ENCODE measurements at regions not wholly inside any gene's neighbourhood (a gene's known extent, or its start where the extent isn't known, plus 50 kb on each side); places are given as distances from the start of the nearest gene placed in this dataset.
A peak's percentile ranks its signal among the peaks of the same experiment; 100 is the strongest.
"Not testable (repeated sequence)": the region's sequence is repeated elsewhere in the genome, so short reads cannot be mapped to it uniquely, and the experiment has no call there.

DNA sequence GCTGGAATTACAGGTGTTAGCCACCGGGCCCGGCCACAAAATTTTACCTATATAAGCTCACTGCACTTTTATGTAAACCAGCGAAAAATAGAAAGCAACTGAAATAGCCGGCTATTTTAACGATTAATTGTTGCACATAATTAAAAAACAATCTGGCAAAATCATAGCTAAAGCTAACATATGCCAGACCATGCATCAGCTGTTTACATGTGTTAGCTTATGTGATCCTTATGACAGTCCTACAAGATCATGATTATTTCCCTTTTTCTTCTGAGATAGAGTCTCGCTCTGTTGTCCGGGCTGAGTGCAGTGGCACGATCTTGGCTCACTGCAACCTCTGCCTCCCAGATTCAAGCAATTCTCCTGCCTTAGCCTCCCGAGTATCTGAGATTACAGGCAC, 157.0 kb downstream of the ZFP64 start:
- no peaks in the 10 kb centered on the region for H3K27me3 ChIP-seq (replicated peaks; ENCODE audit: insufficient read depth)
- no peak overlapping the region for H3K27ac ChIP-seq
- H3K4me1 ChIP-seq (ENCODE audit: control insufficient read depth in 1 of 2, low read depth in 2 of 2) = peaks cover 5 to 8% of the 10 kb centered on the region in 2 donors
- DNase-seq (ENCODE audit: low spot score) = no peak
- TF ChIP-seq, protein P1, sequence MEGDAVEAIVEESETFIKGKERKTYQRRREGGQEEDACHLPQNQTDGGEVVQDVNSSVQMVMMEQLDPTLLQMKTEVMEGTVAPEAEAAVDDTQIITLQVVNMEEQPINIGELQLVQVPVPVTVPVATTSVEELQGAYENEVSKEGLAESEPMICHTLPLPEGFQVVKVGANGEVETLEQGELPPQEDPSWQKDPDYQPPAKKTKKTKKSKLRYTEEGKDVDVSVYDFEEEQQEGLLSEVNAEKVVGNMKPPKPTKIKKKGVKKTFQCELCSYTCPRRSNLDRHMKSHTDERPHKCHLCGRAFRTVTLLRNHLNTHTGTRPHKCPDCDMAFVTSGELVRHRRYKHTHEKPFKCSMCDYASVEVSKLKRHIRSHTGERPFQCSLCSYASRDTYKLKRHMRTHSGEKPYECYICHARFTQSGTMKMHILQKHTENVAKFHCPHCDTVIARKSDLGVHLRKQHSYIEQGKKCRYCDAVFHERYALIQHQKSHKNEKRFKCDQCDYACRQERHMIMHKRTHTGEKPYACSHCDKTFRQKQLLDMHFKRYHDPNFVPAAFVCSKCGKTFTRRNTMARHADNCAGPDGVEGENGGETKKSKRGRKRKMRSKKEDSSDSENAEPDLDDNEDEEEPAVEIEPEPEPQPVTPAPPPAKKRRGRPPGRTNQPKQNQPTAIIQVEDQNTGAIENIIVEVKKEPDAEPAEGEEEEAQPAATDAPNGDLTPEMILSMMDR (IDR thresholded peaks at IDR 0.05) = no peak
- H3K36me3 ChIP-seq = no peaks in the 10 kb centered on the region
- no peaks in the 10 kb centered on the region for H3K9me3 ChIP-seq
- ATAC-seq (ENCODE audit: insufficient number of reproducible peaks, low FRiP score, low read depth) = no peak
- no peak overlapping the region for H3K4me3 ChIP-seq

GRCh38 chr20:52033313-52033712, 158.3 kb downstream of the ZFP64 start:
- peaks cover 5 to 8% of the 10 kb centered on the region in 2 donors for H3K4me1 ChIP-seq (ENCODE audit: control insufficient read depth in 1 of 2, low read depth in 2 of 2)
- no peaks in the 10 kb centered on the region for H3K27me3 ChIP-seq (replicated peaks; ENCODE audit: insufficient read depth)
- no peak overlapping the region for H3K27ac ChIP-seq
- H3K9me3 ChIP-seq = no peaks in the 10 kb centered on the region
- no peak for DNase-seq (ENCODE audit: low spot score)
- no peaks in the 10 kb centered on the region for H3K36me3 ChIP-seq
- ATAC-seq (ENCODE audit: insufficient number of reproducible peaks, low FRiP score, low read depth) = no peak
- H3K4me3 ChIP-seq = no peak overlapping the region
- TF ChIP-seq, protein P1 (IDR thresholded peaks at IDR 0.05) = no peak

GRCh38 chr20:52032304-52032683, 159.3 kb downstream of the ZFP64 start:
- H3K27me3 ChIP-seq (replicated peaks; ENCODE audit: insufficient read depth); H3K27ac ChIP-seq; H3K9me3 ChIP-seq: not testable (repeated sequence)

GRCh38 chr20:52031563-52032303, 159.8 kb downstream of the ZFP64 start:
- no peaks in the 10 kb centered on the region for H3K9me3 ChIP-seq
- H3K4me1 ChIP-seq (ENCODE audit: control insufficient read depth in 1 of 2, low read depth in 2 of 2) = peaks cover 5 to 8% of the 10 kb centered on the region in 2 donors
- DNase-seq (ENCODE audit: low spot score) (no peak), ATAC-seq (ENCODE audit: insufficient number of reproducible peaks, low FRiP score, low read depth) (no peak)
- H3K27me3 ChIP-seq (replicated peaks; ENCODE audit: insufficient read depth) = no peaks in the 10 kb centered on the region
- peak overlapping the region; percentile 46 for H3K4me3 ChIP-seq
- no peaks in the 10 kb centered on the region for H3K36me3 ChIP-seq
- no peak overlapping the region for H3K27ac ChIP-seq
- TF ChIP-seq, protein P1 (IDR thresholded peaks at IDR 0.05) = no peak

More at GRCh38 chr20:52032304-52032683, 159.3 kb downstream of the ZFP64 start:
- not testable (repeated sequence) for H3K36me3 ChIP-seq; H3K4me1 ChIP-seq (ENCODE audit: control insufficient read depth in 1 of 2, low read depth in 2 of 2); DNase-seq (ENCODE audit: low spot score); H3K4me3 ChIP-seq; ATAC-seq (ENCODE audit: insufficient number of reproducible peaks, low FRiP score, low read depth)

DNA sequence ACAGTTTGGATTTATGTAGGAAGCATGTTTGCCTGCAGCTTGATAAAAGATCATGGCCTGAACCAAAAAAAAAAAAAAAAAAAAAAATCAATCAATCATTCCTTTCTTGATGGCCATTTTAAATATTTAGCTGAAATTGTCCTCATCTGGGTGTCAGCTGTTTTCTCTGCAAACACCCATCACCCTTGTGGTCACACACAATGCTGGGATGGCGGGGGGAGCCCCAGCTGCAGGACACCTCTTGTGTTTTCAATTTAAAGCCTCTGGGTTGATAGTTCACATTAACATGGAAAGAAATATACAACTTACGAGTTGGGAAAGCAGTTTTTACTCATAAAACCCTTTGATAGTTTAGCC, 160.4 kb downstream of the ZFP64 start:
- Histone ChIP-seq H3K9me3 (no peaks in the 10 kb centered on the region), H3K27ac (no peak overlapping the region), H3K27me3 (replicated peaks; ENCODE audit: insufficient read depth) (no peaks in the 10 kb centered on the region), H3K4me3 (no peak overlapping the region), H3K36me3 (no peaks in the 10 kb centered on the region), H3K4me1 (ENCODE audit: control insufficient read depth in 1 of 2, low read depth in 2 of 2) (peaks cover 5 to 8% of the 10 kb centered on the region in 2 donors)
- ATAC-seq (ENCODE audit: insufficient number of reproducible peaks, low FRiP score, low read depth) (no peak), DNase-seq (ENCODE audit: low spot score) (no peak)
- TF ChIP-seq, protein P1 (IDR thresholded peaks at IDR 0.05) = no peak

GRCh38 chr20:52029129-52029528, 162.4 kb downstream of the ZFP64 start:
- not testable (repeated sequence) for ATAC-seq (ENCODE audit: insufficient number of reproducible peaks, low FRiP score, low read depth); H3K9me3 ChIP-seq; H3K36me3 ChIP-seq; H3K4me1 ChIP-seq (ENCODE audit: control insufficient read depth in 1 of 2, low read depth in 2 of 2); H3K4me3 ChIP-seq; H3K27ac ChIP-seq; H3K27me3 ChIP-seq (replicated peaks; ENCODE audit: insufficient read depth); DNase-seq (ENCODE audit: low spot score)

Measured in thoracic aorta (tissue), 2 donors.